ENCODE measurements at regions not wholly inside any gene's neighbourhood (a gene's known extent, or its start where the extent isn't known, plus 50 kb on each side); places are given as distances from the start of the nearest gene placed in this dataset.
"Not testable (repeated sequence)": the region's sequence is repeated elsewhere in the genome, so short reads cannot be mapped to it uniquely, and the experiment has no call there.

DNA sequence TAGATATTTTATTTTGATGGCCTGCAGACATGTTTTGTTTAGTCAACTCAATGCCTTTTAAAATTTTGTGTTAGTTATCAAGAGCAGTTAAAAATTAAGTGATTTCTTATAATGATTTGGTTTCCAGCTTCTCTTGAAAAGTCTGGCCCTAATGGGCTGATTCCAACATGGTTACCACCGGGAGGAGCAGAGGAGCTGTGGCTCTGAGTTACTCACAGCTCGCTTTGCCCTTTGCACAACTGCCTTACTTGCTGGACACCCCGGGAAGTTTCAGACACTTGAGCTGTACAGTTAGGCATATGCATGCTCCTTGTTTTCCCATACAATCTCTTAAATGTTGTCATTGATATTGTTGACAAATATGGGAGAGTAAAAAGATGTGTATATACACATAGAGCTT, 173.1 kb upstream of the MMS22L start:
- DNase-seq (ENCODE audit: low read depth), result no peak

DNA sequence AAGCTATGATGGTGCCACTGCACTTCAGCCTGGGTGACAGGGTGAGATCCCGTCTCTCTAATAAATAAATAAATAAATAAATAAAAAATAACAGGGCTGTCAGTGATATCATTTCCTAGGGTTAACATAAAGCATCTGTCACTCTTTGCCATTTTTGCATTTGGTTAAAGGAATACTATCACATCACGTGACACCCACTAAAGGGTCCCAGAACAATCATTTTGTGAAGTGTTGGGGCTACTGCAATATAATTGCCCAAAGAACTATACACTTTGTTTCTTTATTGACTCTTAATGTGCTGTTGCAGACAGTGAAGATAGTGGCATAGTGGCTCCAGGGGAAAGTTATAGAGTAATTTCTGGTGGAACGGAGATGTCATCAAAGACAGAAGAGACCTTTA, 176.5 kb upstream of the MMS22L start:
- no peak for DNase-seq (ENCODE audit: low read depth)

DNA sequence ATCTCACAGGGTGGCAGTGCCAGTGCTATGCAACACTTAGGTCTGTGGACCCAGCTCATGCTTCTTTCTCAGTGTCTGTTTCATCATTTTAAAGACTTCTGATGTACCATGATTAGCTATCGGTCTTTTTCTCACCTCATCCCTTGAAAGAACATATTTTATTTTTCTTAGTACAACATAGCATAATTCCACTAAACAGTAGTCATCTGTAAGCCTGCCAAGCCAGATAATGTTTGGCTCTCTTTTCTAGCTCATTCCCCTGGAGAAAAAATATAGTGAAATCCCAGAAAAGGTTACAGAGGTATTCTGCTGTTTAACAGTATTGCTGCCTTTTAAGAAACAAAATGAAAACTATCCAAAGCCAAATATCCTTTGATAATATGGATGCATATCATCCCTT, 177.0 kb upstream of the MMS22L start:
- no peak for DNase-seq (ENCODE audit: low read depth)

GRCh38 chr6:97460394-97461080, 177.5 kb upstream of the MMS22L start:
- DNase-seq (ENCODE audit: low read depth), result no peak

DNA sequence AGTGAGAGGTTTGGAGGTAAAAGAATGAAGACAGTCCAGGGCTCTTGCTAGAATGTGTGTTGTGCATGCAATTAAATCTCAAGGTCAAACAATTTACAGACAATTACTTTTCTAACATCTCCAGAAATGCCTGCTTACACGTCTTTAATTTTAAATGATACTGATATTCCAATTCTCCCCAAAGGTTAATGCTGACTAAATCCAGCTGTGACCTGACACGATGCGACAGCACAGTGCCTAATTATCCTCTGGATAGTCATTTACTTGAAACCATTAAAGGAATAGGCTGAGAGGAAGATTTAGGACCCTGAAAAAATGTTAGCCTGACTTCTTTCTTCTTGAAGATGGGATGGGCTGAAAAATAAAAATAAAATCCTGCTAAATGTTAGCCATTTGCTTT, 178.2 kb upstream of the MMS22L start:
- DNase-seq (ENCODE audit: low read depth), result no peak

- no peak for DNase-seq (ENCODE audit: low read depth)
These were observed 179.0 kb upstream of the MMS22L start for GRCh38 chr6:97462031-97462430.

DNA sequence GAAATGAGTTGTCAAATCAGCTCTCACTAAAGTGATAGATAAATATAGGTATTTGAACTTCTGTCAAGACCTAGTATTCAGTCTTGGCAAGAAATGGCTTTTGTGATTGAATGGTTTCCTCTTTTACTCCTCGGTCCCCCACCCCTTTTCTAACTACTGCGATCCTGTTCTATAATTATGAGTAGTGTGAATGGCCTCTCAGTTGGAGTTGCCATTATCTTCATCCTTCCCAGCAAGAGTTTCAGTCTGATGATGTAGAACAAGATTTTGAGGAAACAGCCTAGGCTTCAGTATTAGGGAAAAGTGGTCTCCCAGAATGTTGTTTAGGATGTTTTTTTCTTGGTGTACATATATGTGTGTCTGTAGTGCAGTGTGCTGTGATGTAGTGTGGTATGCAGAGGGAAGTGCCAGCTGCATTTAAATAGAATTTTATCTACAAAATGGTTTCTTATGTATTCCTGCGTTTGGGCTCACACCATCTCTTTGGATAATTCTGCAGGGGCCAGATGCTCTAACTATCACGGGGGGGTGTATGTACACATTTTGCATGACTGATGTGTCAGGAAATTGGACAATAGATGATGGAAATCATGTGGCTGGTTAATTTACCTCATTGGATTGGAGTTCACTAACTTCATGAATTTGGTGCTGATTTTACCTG, 180.1 kb upstream of the MMS22L start:
- DNase-seq (ENCODE audit: low read depth), result no peak

- DNase-seq (ENCODE audit: low read depth), result no peak
These were observed 183.0 kb upstream of the MMS22L start for GRCh38 chr6:97465877-97466561.

GRCh38 chr6:97468981-97469380, 186.0 kb upstream of the MMS22L start:
- DNase-seq (ENCODE audit: low read depth), result no peak

DNA sequence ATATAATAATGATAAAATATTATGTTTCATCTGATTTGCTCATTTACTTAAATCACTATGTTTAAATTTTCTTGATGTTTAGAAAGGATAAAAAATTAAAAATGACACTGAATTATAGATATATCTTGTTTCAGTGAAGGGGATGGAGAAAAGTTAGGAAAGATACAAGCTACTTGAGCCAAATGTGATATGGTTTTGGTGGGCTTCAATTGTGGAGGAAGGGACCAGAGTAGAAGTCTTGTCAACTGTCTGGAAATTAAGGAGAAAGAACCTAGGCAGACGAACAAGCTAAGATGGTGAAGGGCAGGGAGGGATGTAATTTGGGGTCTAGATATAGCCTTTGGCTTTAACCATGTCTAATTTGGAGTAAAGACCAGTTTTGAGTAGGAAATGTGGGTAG, 186.4 kb upstream of the MMS22L start:
- no peak for DNase-seq (ENCODE audit: low read depth)

DNA sequence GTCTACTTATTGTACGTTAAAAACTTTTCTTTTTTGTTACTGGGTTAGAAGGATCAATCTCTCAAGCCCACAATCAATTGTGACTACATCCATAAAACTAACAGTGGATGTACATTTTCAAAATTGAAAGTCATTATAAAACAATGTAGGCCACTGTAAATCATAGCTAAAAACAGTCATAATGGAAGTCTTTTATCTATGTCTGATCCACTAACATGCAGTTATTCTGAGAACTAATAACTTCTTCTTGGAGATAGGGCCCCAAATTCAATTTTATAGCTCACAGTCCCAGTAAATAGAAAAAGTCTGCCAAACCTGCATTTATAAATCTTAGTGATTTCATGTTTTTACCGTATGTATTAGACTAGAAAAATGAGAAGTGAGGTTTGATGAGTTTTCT, 187.3 kb upstream of the MMS22L start:
- no peak for DNase-seq (ENCODE audit: low read depth)

DNA sequence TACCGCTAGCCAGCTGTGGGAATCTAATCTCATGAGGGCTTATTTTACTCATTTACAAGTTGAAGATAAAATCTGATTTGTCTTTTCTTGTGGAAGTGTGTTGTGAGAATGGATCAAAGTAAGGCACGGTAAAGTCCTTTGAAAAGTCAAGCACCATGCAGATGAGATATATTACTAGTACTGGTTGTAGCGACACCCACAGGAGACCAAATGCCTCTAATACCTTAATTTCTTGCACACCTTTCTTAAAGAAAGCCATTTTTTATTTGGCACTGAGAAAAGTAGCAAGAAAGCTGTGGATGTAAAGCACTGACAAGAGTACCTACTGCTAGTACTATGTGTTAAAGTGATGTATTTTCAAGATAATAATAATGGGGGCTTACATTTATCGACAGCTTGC, 191.0 kb upstream of the MMS22L start:
- DNase-seq (ENCODE audit: low read depth), result no peak

DNA sequence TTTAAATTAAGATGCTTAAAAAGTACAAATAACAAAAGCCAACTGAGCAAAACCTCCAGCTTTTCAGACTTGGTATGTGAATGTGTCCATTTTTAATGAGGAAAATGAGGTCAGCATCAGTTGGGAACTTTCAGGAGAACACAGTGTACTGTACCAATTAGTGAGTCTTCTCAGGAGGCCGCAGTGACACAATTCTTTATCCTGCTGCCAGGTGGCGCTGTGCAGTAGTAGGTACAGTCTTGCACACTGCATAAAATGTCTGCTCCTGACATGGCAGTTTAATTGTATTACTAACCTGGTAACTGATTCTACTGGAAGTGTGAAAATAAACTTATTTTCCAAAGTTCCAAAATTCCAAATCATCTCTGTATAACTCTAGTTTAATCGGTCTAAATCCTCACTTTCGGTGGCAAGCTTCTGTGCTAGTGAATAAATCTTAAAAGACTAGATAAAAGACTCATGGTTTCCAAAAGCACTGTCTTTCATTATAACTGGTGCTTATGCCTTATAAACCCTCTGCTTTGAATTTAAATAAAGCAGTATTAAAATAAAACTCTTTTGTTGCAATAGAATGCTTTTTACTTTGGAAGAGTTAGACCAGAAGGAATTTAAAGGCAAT, 214.8 kb upstream of the MMS22L start:
- peak; percentile 12 for DNase-seq (ENCODE audit: low read depth)

DNA sequence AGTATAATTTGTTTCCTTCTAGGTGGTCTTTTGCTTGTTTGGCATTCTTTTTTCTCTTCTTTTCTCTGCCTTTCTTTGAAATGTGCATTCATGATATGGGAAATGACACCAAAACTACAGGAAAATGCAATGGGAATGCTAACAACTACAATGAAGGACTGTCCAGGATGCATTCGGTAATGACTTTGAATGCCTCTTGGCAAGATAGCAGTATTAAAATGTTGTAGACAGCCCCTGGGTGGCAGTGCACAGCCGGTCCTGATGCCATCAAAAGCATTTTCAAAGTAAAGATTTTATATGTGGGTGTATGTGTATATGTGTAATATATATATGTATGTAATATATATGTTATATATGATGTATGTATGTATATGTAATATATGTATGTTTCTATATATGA, 218.8 kb upstream of the MMS22L start:
- DNase-seq (ENCODE audit: low read depth), result no peak

- no peak for DNase-seq (ENCODE audit: low read depth)
These were observed 225.6 kb upstream of the MMS22L start for GRCh38 chr6:97508646-97509045.

- not testable (repeated sequence) for DNase-seq (ENCODE audit: low read depth)
These were observed 230.2 kb upstream of the MMS22L start for GRCh38 chr6:97513260-97513659.

- no peak for DNase-seq (ENCODE audit: low read depth)
These were observed 241.8 kb upstream of the MMS22L start for GRCh38 chr6:97524811-97525210.

GRCh38 chr6:97535800-97536199, 252.8 kb upstream of the MMS22L start:
- no peak for DNase-seq (ENCODE audit: low read depth)

GRCh38 chr6:97548354-97548753, 265.3 kb upstream of the MMS22L start:
- no peak for DNase-seq (ENCODE audit: low read depth)

GRCh38 chr6:97557355-97557754, 274.3 kb upstream of the MMS22L start:
- no peak for DNase-seq (ENCODE audit: low read depth)

DNA sequence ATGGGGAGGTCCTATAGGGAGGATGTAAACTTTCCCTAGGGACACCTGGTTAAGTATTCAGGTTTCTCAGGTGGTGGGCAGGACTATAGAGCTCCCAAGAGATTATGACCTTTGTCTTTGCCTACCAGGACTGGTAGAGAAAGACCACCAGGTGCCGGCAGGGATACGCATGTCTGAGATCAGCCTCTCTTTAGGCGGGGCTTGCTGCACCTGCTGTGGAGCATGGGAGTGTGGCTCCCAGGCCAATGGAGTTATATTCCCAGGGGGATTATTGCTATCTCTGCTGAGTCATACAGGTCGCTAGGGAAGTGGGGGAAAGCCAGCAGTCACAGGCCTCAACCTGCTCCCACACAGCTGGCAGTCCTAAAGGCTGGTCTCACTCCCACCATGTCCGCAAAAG, 280.5 kb upstream of the MMS22L start:
- DNase-seq (ENCODE audit: low read depth), result no peak

GRCh38 chr6:97572943-97573342, 289.9 kb upstream of the MMS22L start:
- no peak for DNase-seq (ENCODE audit: low read depth)

GRCh38 chr6:97586344-97586743, 303.3 kb upstream of the MMS22L start:
- no peak for DNase-seq (ENCODE audit: low read depth)
